GM13977 (cell line): ENCODE measurements at regions not wholly inside any gene's neighbourhood (a gene's known extent, or its start where the extent isn't known, plus 50 kb on each side); places are given as distances from the start of the nearest gene placed in this dataset.

ENCODE experiments used
- DNase-seq: peaks from one replicate; pipeline ENCODE4 v3.0.0; 2012; ENCODE audit warnings: low spot score
- CTCF ChIP-seq: IDR thresholded peaks from 2 replicates; pipeline ENCODE4 v1.5.1; 2012; ENCODE audit warnings: mild to moderate bottlenecking, control low read depth; ENCODE audit not compliant: insufficient read depth; ENCODE audit errors: extremely low read depth, missing control alignments
- in situ Hi-C: fragments of 300-500 bp; cut with MboI; formaldehyde crosslinking; loops from one replicate; pipeline ENCODE4 v1.12.0; 2022; ENCODE audit warnings: low sequenced_read_pairs, low pct_unique_long_range_greater_than_20kb, mixed read lengths, inconsistent platforms; ENCODE audit not compliant: unreplicated experiment

GRCh38 chr6:1540864-1541521 lies 68.7 kb upstream of the FOXC1 start:
- DNase-seq = no peak
- in situ Hi-C loops = no loop called here
- no peak for TF ChIP-seq CTCF

GRCh38 chr6:1542335-1542734 lies 67.4 kb upstream of the FOXC1 start:
- in situ Hi-C loops = no loop called here
- no peak for DNase-seq
- TF ChIP-seq CTCF = no peak

GRCh38 chr6:1542764-1543163 lies 67.0 kb upstream of the FOXC1 start:
- TF ChIP-seq CTCF = no peak
- in situ Hi-C loops = no loop called here
- no peak for DNase-seq

GRCh38 chr6:1544000-1544399 lies 65.7 kb upstream of the FOXC1 start:
- TF ChIP-seq CTCF = no peak
- in situ Hi-C loops = no loop called here

GRCh38 chr6:1544603-1545002 lies 65.1 kb upstream of the FOXC1 start:
- DNase-seq = no peak
- in situ Hi-C loops = no loop called here
- TF ChIP-seq CTCF = no peak

More at GRCh38 chr6:1544000-1544399, 65.7 kb upstream of the FOXC1 start:
- DNase-seq = no peak

- TF ChIP-seq CTCF = no peak
- no peak for DNase-seq
- in situ Hi-C loops = no loop called here
These were observed 64.1 kb upstream of the FOXC1 start for GRCh38 chr6:1545654-1546053.
